GM18867 (cell line): ENCODE measurements at regions not wholly inside any gene's neighbourhood (a gene's known extent, or its start where the extent isn't known, plus 50 kb on each side); places are given as distances from the start of the nearest gene placed in this dataset.
"Not testable (repeated sequence)": the region's sequence is repeated elsewhere in the genome, so short reads cannot be mapped to it uniquely, and the experiment has no call there.

Experiments
- ATAC-seq: cut with Tn5 transposase; IDR thresholded peaks from one replicate; pipeline ENCODE4 v1.9.1; 2021; ENCODE audit warnings: mild to moderate bottlenecking, moderate library complexity; ENCODE audit not compliant: unreplicated experiment

GRCh38 chr13:44853641-44854040 lies 135.6 kb downstream of the NUFIP1 start:
- no peak for ATAC-seq

- no peak for ATAC-seq
These were observed 140.2 kb downstream of the NUFIP1 start for GRCh38 chr13:44848920-44849676.

GRCh38 chr13:44845281-44846058 lies 143.8 kb downstream of the NUFIP1 start:
- not testable (repeated sequence) for ATAC-seq

DNA sequence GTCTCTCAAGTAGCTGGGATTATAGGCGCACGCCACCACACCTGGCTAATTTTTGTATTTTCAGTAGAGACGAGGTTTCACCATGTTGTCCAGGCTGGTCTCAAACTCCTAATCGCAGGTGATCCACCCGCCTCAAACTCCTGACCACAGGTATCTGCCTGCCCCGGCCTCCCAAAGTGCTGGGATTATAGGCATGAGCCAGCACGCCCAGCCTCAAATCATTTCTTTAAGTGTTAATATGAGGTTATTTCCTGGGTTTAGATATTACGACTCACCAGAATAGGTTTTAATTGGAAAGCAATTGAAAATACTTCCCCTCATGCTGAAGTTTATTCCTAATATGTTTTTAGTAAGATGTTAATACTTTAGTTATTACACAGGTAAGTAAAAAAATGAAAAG lies 144.5 kb downstream of the NUFIP1 start:
- no peak for ATAC-seq

DNA sequence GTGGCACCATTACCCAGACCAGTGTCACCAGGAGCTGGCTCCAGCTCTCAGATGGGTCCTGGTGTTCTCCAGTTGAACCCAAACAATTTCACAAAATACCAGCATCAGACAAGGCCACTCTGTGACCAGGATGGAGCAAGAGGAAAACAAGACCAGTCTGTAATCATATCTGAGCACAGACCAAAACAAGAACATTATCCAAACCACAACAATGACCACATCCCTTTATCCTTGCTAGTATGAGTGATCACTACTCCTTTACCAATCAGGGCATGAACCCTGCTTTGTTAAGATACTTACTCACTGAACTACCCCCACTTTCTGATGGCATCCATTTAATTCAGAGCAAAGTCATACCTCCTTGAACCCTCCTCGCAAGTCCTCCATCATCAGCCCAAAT lies 145.9 kb downstream of the NUFIP1 start:
- ATAC-seq: no peak

DNA sequence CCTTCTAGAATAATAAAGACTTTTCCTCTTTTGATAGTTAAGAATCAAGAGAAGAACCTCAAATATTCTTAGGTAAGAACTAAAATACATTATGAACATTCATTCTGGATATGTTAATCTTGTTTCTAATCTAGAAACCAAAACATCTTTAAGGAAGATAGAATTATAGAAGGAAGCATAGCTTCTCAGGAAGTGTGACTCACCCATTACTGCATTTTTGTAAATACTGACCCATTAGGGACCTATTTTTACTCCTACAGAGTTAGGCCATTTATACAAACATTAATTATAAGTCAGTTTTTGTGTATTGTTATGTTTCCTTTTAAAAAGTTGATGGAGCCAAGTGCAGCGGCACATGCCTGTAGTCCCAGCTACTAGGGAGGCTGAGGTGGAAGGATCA lies 147.1 kb downstream of the NUFIP1 start:
- ATAC-seq: no peak

DNA sequence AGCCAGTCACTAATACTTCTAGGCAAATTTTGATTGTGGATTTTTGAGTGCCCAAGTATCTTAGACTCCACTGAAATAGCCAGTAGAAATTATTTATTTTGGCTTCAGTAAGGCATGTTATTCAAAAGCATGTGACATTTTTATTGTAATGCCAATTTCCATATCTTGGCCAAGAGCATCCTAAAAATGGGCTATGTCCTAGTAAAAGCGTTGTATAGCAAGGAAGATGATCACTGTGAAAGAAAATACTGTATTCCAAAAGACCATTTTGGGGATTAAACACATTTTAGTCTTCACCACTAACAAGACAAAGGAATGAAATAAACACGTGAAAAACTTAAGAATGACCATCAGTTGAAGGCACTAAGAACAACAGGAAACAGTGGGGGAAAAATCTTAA lies 149.1 kb downstream of the NUFIP1 start:
- ATAC-seq: no peak

DNA sequence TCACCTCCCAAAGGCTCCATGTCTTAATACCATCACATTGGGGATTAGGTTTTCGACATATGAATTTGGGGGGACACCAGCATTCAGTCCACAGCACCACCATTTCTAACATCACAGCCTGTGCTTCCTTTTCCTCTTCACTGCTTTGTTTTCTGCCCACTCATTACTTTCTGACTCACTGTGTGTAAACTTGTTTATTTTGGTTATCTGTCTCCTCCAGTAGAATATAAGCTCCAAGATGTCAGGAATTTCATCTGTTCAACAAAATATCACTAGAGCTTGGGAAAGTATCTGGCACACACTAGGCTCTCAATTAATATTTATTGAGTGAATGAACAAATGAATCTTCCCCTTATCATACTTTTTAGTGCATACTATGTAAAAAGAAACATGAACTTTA lies 152.0 kb downstream of the NUFIP1 start:
- ATAC-seq: no peak

- no peak for ATAC-seq
These were observed 154.9 kb downstream of the NUFIP1 start for GRCh38 chr13:44834404-44834803.

- ATAC-seq: no peak
These were observed 155.6 kb downstream of the NUFIP1 start for GRCh38 chr13:44833626-44834025.

DNA sequence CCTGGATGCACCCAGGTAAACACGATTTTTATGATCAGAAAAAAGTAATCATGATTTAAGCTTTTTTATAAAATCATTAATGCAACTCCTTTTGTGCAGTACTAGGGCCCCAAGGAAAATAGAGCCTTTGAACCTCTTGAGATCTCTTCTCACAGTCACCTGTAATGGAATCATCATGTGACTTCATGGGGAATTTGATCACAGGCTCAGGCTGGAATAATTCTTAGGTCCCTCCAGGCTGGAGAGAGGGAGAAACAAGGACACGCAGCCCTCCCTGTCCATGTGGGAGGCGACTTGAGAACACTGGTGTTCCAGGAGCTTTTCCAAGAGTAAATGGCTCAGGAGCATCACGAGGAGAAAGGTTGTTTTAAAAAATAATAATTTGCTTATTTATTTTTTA lies 156.1 kb downstream of the NUFIP1 start:
- no peak for ATAC-seq

GRCh38 chr13:44826591-44827350 lies 162.5 kb downstream of the NUFIP1 start:
- ATAC-seq: no peak

GRCh38 chr13:44825953-44826352 lies 163.3 kb downstream of the NUFIP1 start:
- ATAC-seq: no peak

DNA sequence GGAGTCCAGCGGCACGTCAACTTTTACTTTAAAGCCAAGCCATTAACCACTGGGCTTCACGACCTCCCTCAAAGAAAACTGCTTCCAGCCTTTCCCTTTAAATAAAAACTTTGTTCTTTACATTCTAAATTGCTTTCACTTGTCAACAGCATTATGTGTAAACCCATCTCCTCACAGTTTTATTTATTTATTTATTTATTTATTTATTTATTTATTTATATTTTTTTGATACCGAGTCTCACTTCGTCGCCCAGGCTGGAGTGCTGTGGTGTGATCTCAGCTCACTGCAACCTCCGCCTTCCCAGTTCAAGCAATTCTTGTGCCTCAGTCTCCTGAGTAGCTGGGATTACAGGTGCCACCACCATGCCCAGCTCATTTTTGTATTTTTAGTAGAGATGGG lies 165.7 kb downstream of the NUFIP1 start:
- not testable (repeated sequence) for ATAC-seq

DNA sequence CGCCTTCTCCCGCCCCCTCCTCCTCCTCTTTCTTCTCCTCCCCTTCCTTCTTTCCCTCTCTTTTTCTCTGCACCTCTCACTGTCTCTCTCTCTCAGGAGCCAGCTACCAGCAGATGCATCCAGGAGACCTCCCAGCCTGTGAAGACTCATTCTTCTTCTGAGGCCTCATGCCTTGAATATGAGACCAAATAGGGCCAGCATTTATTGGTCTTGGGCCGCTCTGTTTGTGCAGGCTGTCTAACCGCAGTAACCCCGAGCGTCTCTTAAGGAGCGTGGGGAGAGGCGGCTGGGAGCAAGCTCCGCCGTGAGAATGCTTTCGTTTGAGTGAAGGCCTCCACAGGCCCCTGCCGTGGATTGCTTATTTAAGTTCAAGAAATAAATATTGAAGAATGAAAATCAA lies 167.0 kb downstream of the NUFIP1 start:
- no peak for ATAC-seq

GRCh38 chr13:44819772-44820171 lies 169.5 kb downstream of the NUFIP1 start:
- no peak for ATAC-seq

DNA sequence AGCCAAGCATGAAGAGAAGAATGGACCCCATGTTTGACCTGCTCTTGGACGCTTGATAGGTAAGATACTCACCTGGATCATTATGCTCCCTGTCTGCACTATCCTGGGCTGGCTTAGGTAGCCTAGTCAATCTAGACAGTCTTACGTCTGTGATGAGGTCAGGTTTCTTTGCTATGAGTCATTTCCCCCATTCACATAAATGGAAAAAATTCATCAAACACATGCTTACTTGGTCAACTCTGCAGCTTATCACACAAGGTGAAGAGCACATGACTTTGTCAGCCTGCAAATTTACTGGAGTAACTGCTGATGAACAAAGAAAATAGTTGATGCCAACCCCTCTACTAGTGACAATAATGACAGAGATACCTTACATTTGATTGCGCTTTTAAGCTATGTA lies 170.0 kb downstream of the NUFIP1 start:
- ATAC-seq: no peak

DNA sequence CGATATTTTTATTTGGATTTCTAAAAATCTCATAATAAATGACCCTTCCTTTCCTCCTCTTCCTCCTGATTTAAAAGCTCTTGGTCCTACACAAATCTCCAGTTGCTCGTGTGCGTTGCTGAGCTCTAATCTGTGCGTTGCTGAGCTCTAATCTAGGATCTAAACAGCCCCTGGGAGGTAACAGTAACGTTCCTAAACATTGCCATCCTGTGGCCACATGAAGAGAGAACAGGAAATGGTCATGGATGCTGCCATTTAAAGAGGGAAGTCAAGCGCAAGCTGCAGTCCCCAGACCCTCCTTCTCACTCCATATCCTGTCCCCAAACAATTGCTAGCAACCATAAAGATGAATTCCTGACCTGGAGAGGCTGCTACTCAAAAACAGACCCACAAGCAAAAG lies 170.8 kb downstream of the NUFIP1 start:
- no peak for ATAC-seq

GRCh38 chr13:44818016-44818415 lies 171.3 kb downstream of the NUFIP1 start:
- no peak for ATAC-seq

DNA sequence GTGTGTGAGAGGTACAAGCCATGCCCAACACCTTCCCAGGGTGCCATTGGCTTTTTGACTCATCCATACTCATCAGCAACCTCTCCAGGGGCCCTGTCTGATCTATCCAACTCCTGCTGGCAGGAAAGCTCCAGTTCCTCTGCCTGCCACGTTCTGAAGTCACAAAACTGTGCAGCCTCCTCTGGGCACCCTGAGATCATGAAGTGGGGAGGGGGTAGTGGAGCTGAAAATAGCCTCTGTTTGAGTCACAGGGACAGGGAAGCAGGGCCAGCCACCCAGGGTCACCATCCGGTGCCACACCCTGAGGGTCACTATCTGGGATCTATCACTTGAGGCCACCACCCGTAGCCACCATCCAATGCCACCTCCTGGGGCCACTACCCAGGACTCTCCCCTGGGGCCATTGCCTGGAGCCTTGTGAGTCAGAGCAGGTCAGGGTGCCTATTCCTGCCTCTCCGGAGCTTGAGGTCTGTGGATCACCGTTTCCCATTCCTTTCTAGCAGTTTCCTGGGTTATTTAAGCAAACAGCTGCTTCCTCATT lies 172.1 kb downstream of the NUFIP1 start:
- no peak for ATAC-seq

DNA sequence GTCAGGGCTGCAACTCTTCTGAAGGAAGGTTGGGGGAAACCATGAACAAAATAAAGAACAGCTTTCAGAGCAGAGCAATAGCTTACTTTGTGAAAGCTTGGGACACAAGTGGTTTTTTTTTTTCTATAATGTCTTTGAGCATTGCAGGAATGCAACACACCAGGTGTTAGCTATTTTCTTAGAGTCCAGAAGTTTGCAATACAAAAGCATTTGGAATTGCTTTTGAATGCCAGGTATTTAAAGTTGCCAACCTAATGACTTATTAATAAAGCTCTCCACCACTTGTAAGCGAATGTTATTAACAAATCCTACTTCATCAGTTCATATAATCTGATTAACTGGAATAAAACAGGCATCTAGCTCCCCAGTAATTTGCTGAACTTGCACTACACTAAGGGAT lies 172.6 kb downstream of the NUFIP1 start:
- ATAC-seq: no peak
